WTC11 (cell line): ENCODE measurements at regions not wholly inside any gene's neighbourhood (a gene's known extent, or its start where the extent isn't known, plus 50 kb on each side); places are given as distances from the start of the nearest gene placed in this dataset.

Experiments used
- ATAC-seq: fragments of 200-7000 bp; cut with Tn5 transposase; 2 replicates; pipeline ENCODE4 v1.10.0; 2021; ENCODE audit warnings: mild to moderate bottlenecking, moderate library complexity
- CTCF ChIA-PET: fragments of 300-600 bp; sonication (Branson Sonifier 250); formaldehyde crosslinking; loops from one replicate; lab custom pipeline; 2021; ENCODE audit warnings: antibody characterized with exemption; lab: Charles Lee
- POLR2A ChIA-PET: fragments of 350-600 bp; sonication (Branson Sonifier 250); formaldehyde crosslinking; loops from one replicate; lab custom pipeline; 2021; ENCODE audit warnings: antibody characterized with exemption; lab: Charles Lee
- DNase-seq: peaks from one replicate; pipeline ENCODE4 v3.0.0; 2021; ENCODE audit warnings: low spot score
- H3K27ac Mint-ChIP-seq: 2 replicates; pipeline ENCODE4 v1.8.0; 2021; ENCODE audit warnings: mixed read lengths
- H3K27me3 Mint-ChIP-seq: 2 replicates; pipeline ENCODE4 v1.8.0; 2021; ENCODE audit warnings: low read depth, mild to moderate bottlenecking, moderate library complexity, mixed read lengths
- H3K36me3 Mint-ChIP-seq: 2 replicates; pipeline ENCODE4 v1.8.0; 2021; ENCODE audit warnings: mixed read lengths
- H3K4me1 Mint-ChIP-seq: 2 replicates; pipeline ENCODE4 v1.8.0; 2022; ENCODE audit warnings: mixed read lengths
- H3K4me3 Mint-ChIP-seq: 2 replicates; pipeline ENCODE4 v1.8.0; 2021; ENCODE audit warnings: mild to moderate bottlenecking, moderate library complexity, mixed read lengths
- H3K9me3 Mint-ChIP-seq: 2 replicates; pipeline ENCODE4 v1.8.0; 2021; ENCODE audit warnings: mixed read lengths
- ATF2 ChIP-seq: sonication (generic); formaldehyde crosslinking; IDR thresholded peaks from 2 replicates; pipeline ENCODE4 v1.8.1; 2022; ENCODE audit warnings: low read depth, missing genetic modification reagents, borderline replicate concordance
- CREB1 ChIP-seq: sonication (generic); formaldehyde crosslinking; IDR thresholded peaks from 2 replicates; pipeline ENCODE4 v1.8.0; 2023; ENCODE audit warnings: mild to moderate bottlenecking, missing genetic modification reagents
- FOXK1 ChIP-seq: sonication (generic); formaldehyde crosslinking; IDR thresholded peaks from 2 replicates; pipeline ENCODE4 v1.8.0; 2022; ENCODE audit warnings: mild to moderate bottlenecking, moderate library complexity, missing genetic modification reagents
- FOXP1 ChIP-seq: sonication (generic); formaldehyde crosslinking; IDR thresholded peaks from 2 replicates; pipeline ENCODE4 v1.8.0; 2022; ENCODE audit warnings: missing genetic modification reagents, mild to moderate bottlenecking, moderate library complexity, borderline replicate concordance
- GTF2I ChIP-seq: fragments of 250-450 bp; sonication (Bioruptor Pico); conservative IDR thresholded peaks from 2 replicates; pipeline ENCODE4 v1.4.0; 2021; ENCODE audit warnings: mild to moderate bottlenecking
- IRF2 ChIP-seq: sonication (generic); formaldehyde crosslinking; IDR thresholded peaks from 2 replicates; pipeline ENCODE4 v1.8.0; 2022; ENCODE audit warnings: low read depth, missing genetic modification reagents, borderline replicate concordance
- PRRX2 ChIP-seq: fragments of 250-450 bp; sonication (Bioruptor Pico); IDR thresholded peaks from 2 replicates; pipeline ENCODE4 v1.8.0; 2021; ENCODE audit warnings: mild to moderate bottlenecking
- STAT6 ChIP-seq: sonication (generic); formaldehyde crosslinking; conservative IDR thresholded peaks from 2 replicates; pipeline ENCODE4 v1.8.1; 2023; ENCODE audit warnings: mild to moderate bottlenecking, low read depth, missing genetic modification reagents, moderate library complexity
- TEAD1 ChIP-seq: sonication (generic); formaldehyde crosslinking; IDR thresholded peaks from 2 replicates; pipeline ENCODE4 v1.8.0; 2022; ENCODE audit warnings: mild to moderate bottlenecking, missing genetic modification reagents
- TP53 ChIP-seq: sonication (generic); formaldehyde crosslinking; IDR thresholded peaks from 2 replicates; pipeline ENCODE4 v1.8.1; 2023; ENCODE audit warnings: mild to moderate bottlenecking, missing genetic modification reagents
- ZBTB43 ChIP-seq: sonication (generic); formaldehyde crosslinking; IDR thresholded peaks from 2 replicates; pipeline ENCODE4 v1.8.1; 2023; ENCODE audit warnings: mild to moderate bottlenecking, missing genetic modification reagents
- ZNF317 ChIP-seq: sonication (generic); formaldehyde crosslinking; IDR thresholded peaks from 2 replicates; pipeline ENCODE4 v1.8.1; 2023; ENCODE audit warnings: low read depth, mild to moderate bottlenecking, moderate library complexity, missing genetic modification reagents, borderline replicate concordance
- ZNF425 ChIP-seq: fragments of 250-450 bp; sonication (Bioruptor Pico); conservative IDR thresholded peaks from 2 replicates; pipeline ENCODE4 v1.9.0; 2021; ENCODE audit warnings: mild to moderate bottlenecking
- TF ChIP-seq, protein P1 (sequence below): sonication (generic); formaldehyde crosslinking; IDR thresholded peaks from 2 replicates; pipeline ENCODE4 v1.8.1; 2022; ENCODE audit warnings: low read depth, mild to moderate bottlenecking, moderate library complexity, missing genetic modification reagents, borderline replicate concordance
- TF ChIP-seq, protein P2 (sequence below): sonication (generic); formaldehyde crosslinking; IDR thresholded peaks from 2 replicates; pipeline ENCODE4 v1.8.1; 2023; ENCODE audit warnings: mild to moderate bottlenecking, missing genetic modification reagents
- TF ChIP-seq, protein P3 (sequence below): fragments of 250-450 bp; sonication (Bioruptor Pico); IDR thresholded peaks from 2 replicates; pipeline ENCODE4 v1.8.0; 2021; ENCODE audit warnings: mild to moderate bottlenecking
- TF ChIP-seq, protein P4 (sequence below): sonication (generic); formaldehyde crosslinking; IDR thresholded peaks from 2 replicates; pipeline ENCODE4 v1.8.1; 2023; ENCODE audit warnings: mild to moderate bottlenecking, moderate library complexity, missing genetic modification reagents

GRCh38 chr20:60768216-60768615 is 483.8 kb upstream of the CDH4 start:
- no peak for TF ChIP-seq TEAD1 (CRISPR knock-in tag)
- no peak for TF ChIP-seq IRF2 (CRISPR knock-in tag)
- TF ChIP-seq, protein P1, sequence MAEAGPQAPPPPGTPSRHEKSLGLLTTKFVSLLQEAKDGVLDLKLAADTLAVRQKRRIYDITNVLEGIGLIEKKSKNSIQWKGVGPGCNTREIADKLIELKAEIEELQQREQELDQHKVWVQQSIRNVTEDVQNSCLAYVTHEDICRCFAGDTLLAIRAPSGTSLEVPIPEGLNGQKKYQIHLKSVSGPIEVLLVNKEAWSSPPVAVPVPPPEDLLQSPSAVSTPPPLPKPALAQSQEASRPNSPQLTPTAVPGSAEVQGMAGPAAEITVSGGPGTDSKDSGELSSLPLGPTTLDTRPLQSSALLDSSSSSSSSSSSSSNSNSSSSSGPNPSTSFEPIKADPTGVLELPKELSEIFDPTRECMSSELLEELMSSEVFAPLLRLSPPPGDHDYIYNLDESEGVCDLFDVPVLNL (CRISPR knock-in tag) = no peak
- no peak for TF ChIP-seq FOXK1 (CRISPR knock-in tag)
- TF ChIP-seq, protein P2, sequence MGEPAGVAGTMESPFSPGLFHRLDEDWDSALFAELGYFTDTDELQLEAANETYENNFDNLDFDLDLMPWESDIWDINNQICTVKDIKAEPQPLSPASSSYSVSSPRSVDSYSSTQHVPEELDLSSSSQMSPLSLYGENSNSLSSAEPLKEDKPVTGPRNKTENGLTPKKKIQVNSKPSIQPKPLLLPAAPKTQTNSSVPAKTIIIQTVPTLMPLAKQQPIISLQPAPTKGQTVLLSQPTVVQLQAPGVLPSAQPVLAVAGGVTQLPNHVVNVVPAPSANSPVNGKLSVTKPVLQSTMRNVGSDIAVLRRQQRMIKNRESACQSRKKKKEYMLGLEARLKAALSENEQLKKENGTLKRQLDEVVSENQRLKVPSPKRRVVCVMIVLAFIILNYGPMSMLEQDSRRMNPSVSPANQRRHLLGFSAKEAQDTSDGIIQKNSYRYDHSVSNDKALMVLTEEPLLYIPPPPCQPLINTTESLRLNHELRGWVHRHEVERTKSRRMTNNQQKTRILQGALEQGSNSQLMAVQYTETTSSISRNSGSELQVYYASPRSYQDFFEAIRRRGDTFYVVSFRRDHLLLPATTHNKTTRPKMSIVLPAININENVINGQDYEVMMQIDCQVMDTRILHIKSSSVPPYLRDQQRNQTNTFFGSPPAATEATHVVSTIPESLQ (CRISPR knock-in tag) = no peak
- TF ChIP-seq GTF2I (CRISPR knock-in tag) = no peak
- TF ChIP-seq TP53 = no peak
- TF ChIP-seq ATF2 (CRISPR knock-in tag) = no peak
- TF ChIP-seq, protein P3, sequence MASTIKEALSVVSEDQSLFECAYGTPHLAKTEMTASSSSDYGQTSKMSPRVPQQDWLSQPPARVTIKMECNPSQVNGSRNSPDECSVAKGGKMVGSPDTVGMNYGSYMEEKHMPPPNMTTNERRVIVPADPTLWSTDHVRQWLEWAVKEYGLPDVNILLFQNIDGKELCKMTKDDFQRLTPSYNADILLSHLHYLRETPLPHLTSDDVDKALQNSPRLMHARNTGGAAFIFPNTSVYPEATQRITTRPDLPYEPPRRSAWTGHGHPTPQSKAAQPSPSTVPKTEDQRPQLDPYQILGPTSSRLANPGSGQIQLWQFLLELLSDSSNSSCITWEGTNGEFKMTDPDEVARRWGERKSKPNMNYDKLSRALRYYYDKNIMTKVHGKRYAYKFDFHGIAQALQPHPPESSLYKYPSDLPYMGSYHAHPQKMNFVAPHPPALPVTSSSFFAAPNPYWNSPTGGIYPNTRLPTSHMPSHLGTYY = no peak
- no peak for TF ChIP-seq FOXP1 (CRISPR knock-in tag)
- no peak for TF ChIP-seq ZNF425 (CRISPR knock-in tag)
- TF ChIP-seq STAT6 (CRISPR knock-in tag) = no peak
- no peak for TF ChIP-seq CREB1 (CRISPR knock-in tag)
- TF ChIP-seq, all 79 proteins: peak for 0
- 0 out of 2 replicates have a peak, but pooled peaks cover 3% of the 10 kb centered on the region for H3K4me1 Mint-ChIP-seq
- CTCF ChIA-PET = no interaction called here
- peaks cover 39% of the 10 kb centered on the region for H3K27me3 Mint-ChIP-seq
- ATAC-seq (no peak), DNase-seq (no peak)
- H3K27ac Mint-ChIP-seq = no peak overlapping the region
- H3K9me3 Mint-ChIP-seq = 0 out of 2 replicates have a peak, but pooled peaks cover 5% of the 10 kb centered on the region
- POLR2A ChIA-PET = no interaction called here
- no peak overlapping the region for H3K4me3 Mint-ChIP-seq
- peaks cover 3% of the 10 kb centered on the region; the same call in 1 of the 2 replicates for H3K36me3 Mint-ChIP-seq

DNA sequence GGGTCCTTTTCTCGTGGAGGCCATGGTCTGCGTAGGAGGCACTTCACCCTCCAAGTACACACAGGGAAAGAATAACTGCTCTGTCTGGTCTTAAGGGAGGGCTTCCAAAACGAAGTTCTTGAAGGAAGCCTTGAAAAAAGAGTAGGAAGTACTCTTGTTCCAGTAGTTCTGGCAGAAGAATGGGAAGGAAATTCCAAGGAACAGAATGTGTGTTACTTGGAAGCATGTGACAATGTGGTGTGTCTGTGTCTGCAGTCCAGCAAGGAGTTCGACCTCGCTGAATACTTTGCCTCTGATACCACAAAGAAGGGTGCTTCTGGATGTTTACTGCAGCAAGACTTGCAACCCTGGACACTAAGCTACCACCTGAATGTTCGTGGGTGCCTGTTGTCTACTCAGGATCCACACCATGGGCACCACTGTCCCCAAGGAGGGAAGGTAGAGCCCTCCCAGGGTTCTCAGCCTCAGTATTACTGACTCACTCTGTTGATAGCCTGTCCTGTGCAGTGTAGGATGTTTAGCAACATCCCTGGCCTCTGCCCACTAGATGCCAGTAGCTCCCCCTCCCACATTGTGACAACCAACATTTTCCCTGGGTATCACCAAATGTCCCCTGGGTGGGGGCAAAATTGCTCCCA is 471.6 kb upstream of the CDH4 start:
- Mint-ChIP-seq H3K4me3 (no peak overlapping the region), H3K27me3 (peaks cover 44% of the 10 kb centered on the region), H3K36me3 (peaks cover 15% of the 10 kb centered on the region), H3K27ac (no peak overlapping the region), H3K9me3 (peaks cover 35% of the 10 kb centered on the region), H3K4me1 (peaks cover 8% of the 10 kb centered on the region)
- DNase-seq = no peak
- no peak for TF ChIP-seq ZNF317
- TF ChIP-seq PRRX2 (CRISPR knock-in tag) = no peak
- TF ChIP-seq, protein P4, sequence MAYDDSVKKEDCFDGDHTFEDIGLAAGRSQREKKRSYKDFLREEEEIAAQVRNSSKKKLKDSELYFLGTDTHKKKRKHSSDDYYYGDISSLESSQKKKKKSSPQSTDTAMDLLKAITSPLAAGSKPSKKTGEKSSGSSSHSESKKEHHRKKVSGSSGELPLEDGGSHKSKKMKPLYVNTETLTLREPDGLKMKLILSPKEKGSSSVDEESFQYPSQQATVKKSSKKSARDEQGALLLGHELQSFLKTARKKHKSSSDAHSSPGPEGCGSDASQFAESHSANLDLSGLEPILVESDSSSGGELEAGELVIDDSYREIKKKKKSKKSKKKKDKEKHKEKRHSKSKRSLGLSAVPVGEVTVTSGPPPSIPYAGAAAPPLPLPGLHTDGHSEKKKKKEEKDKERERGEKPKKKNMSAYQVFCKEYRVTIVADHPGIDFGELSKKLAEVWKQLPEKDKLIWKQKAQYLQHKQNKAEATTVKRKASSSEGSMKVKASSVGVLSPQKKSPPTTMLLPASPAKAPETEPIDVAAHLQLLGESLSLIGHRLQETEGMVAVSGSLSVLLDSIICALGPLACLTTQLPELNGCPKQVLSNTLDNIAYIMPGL (CRISPR knock-in tag) = no peak
- TF ChIP-seq ZBTB43 (CRISPR knock-in tag) = no peak
- no peak for ATAC-seq
- ChIA-PET CTCF (no interaction called here), POLR2A (no interaction called here)
